Trophoblast cell (in vitro differentiated cells and primary cell): ENCODE measurements at regions not wholly inside any gene's neighbourhood (a gene's known extent, or its start where the extent isn't known, plus 50 kb on each side); places are given as distances from the start of the nearest gene placed in this dataset.
A peak's percentile ranks its signal among the peaks of the same experiment; 100 is the strongest.

Source experiments
- DNase-seq, 2 donors: peaks; one replicate each; pipeline ENCODE4 v3.0.0-alpha.2; 2016
- H2AFZ ChIP-seq: 2 replicates; pipeline ENCODE4 v1.6.1; 2013; ENCODE audit warnings: low read length, moderate library complexity, mild to moderate bottlenecking; ENCODE audit not compliant: insufficient read depth, poor library complexity
- H2AK5ac ChIP-seq: 2 replicates; pipeline ENCODE4 v1.6.1; 2013; ENCODE audit warnings: mild to moderate bottlenecking, low read length
- H2BK120ac ChIP-seq: 2 replicates; pipeline ENCODE4 v1.6.1; 2013; ENCODE audit warnings: low read length, mild to moderate bottlenecking, moderate library complexity; ENCODE audit not compliant: insufficient read depth, poor library complexity
- H2BK12ac ChIP-seq: 2 replicates; pipeline ENCODE4 v1.6.1; 2013; ENCODE audit warnings: mild to moderate bottlenecking, low read length, moderate library complexity
- H2BK5ac ChIP-seq: 2 replicates; pipeline ENCODE4 v1.6.1; 2013; ENCODE audit warnings: low read length, low read depth, moderate library complexity, mild to moderate bottlenecking; ENCODE audit not compliant: poor library complexity
- H3K14ac ChIP-seq: 2 replicates; pipeline ENCODE4 v1.6.1; 2013; ENCODE audit warnings: mild to moderate bottlenecking, low read length
- H3K18ac ChIP-seq: 2 replicates; pipeline ENCODE4 v1.6.1; 2013; ENCODE audit warnings: mild to moderate bottlenecking, low read length
- H3K23ac ChIP-seq: 2 replicates; pipeline ENCODE4 v1.6.1; 2013; ENCODE audit warnings: low read length
- H3K27ac ChIP-seq: 2 replicates; pipeline ENCODE4 v1.5.1; 2013; ENCODE audit warnings: low read depth, mild to moderate bottlenecking, inconsistent platforms, low read length, moderate library complexity
- H3K27me3 ChIP-seq: 2 replicates; pipeline ENCODE4 v1.6.1; 2013; ENCODE audit warnings: inconsistent platforms, mild to moderate bottlenecking, low read length, moderate library complexity; ENCODE audit not compliant: insufficient read depth
- H3K36me3 ChIP-seq, 2 experiments: 1 replicate in 1 of 2; 2 replicates in 1 of 2; pipeline ENCODE4 v1.6.1; 2013; ENCODE audit warnings: low read length in 2 of 2, mild to moderate bottlenecking in 2 of 2, moderate library complexity in 1 of 2; ENCODE audit not compliant: insufficient read depth in 2 of 2, control insufficient read depth in 1 of 2
- H3K4ac ChIP-seq: 2 replicates; pipeline ENCODE4 v1.6.1; 2013; ENCODE audit warnings: low read depth, mild to moderate bottlenecking, low read length, moderate library complexity
- H3K4me1 ChIP-seq, 2 experiments: 1 replicate in 1 of 2; 2 replicates in 1 of 2; pipeline ENCODE4 v1.6.1; 2013; ENCODE audit warnings: low read length in 2 of 2, mild to moderate bottlenecking in 2 of 2, moderate library complexity in 1 of 2; ENCODE audit not compliant: insufficient read depth in 2 of 2, control insufficient read depth in 1 of 2
- H3K4me2 ChIP-seq: 2 replicates; pipeline ENCODE4 v1.6.1; 2013; ENCODE audit warnings: inconsistent platforms, mild to moderate bottlenecking, low read length, moderate library complexity
- H3K4me3 ChIP-seq: 2 replicates; pipeline ENCODE4 v1.5.1; 2013; ENCODE audit warnings: mild to moderate bottlenecking, low read depth, low read length, inconsistent platforms
- H3K79me1 ChIP-seq: one replicate; pipeline ENCODE4 v1.6.1; 2013; ENCODE audit warnings: low read length
- H3K79me2 ChIP-seq: 2 replicates; pipeline ENCODE4 v1.6.1; 2013; ENCODE audit warnings: low read length, mild to moderate bottlenecking; ENCODE audit not compliant: control insufficient read depth, insufficient read depth, poor library complexity
- H3K9ac ChIP-seq: 2 replicates; pipeline ENCODE4 v1.6.1; 2013; ENCODE audit warnings: mild to moderate bottlenecking, low read length
- H3K9me3 ChIP-seq: 2 replicates; pipeline ENCODE4 v1.6.1; 2013; ENCODE audit warnings: low read depth, mild to moderate bottlenecking, control low read depth, inconsistent platforms, low read length; ENCODE audit not compliant: insufficient read depth
- H4K12ac ChIP-seq: 2 replicates; pipeline ENCODE4 v1.6.1; 2013; ENCODE audit warnings: low read depth, mild to moderate bottlenecking, low read length, moderate library complexity
- H4K8ac ChIP-seq: 2 replicates; pipeline ENCODE4 v1.6.1; 2013; ENCODE audit warnings: low read depth, mild to moderate bottlenecking, low read length, moderate library complexity
- H4K91ac ChIP-seq: one replicate; pipeline ENCODE4 v1.6.1; 2013; ENCODE audit warnings: low read depth, mild to moderate bottlenecking, low read length, moderate library complexity
- WGBS: extraction: QIAGEN DNeasy Blood & Tissue Kit; methylation state at CpG from one replicate; pipeline ENCODE4 v1.1.7; 2013; ENCODE audit warnings: missing lambda C conversion rate; ENCODE audit not compliant: insufficient read length, insufficient coverage; ENCODE audit errors: extremely low coverage; 5-methylcytosine and 5-hydroxymethylcytosine counted together

DNA sequence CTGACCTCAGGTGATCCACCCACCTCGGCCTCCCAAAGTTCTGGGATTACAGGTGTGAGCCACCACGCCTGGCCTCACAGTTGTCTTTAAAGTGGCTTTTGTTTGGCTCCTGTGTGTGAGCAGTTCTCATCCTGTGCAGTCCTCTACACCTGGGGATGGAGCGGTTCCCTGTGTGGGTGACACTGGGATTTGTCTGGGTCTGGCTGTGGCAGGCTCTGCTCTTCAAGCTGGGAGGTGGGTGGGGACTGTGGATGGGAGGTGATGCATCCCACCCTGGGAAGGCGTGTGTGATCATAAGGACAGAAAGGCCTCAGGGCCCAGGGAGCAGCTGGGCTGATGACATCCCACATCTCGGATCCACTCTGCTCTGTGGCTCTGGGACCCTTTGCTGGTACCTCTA lies 1266.8 kb downstream of the BRD1 start:
- DNase-seq: no peak
- H2BK12ac ChIP-seq: no peak overlapping the region
- no peak overlapping the region for H3K4me2 ChIP-seq
- peaks cover 2% of the 10 kb centered on the region for H3K9me3 ChIP-seq
- H3K79me2 ChIP-seq: no peaks in the 10 kb centered on the region
- H2BK5ac ChIP-seq: no peak overlapping the region
- H3K27me3 ChIP-seq: no peaks in the 10 kb centered on the region
- H3K9ac ChIP-seq: no peak overlapping the region
- no peaks in the 10 kb centered on the region for H3K4me1 ChIP-seq
- WGBS: no CpG with 5 or more reads among the region's 5 CpGs
- no peak overlapping the region for H3K14ac ChIP-seq
- no peak overlapping the region for H4K8ac ChIP-seq
- no peak overlapping the region for H3K27ac ChIP-seq
- no peak overlapping the region for H4K12ac ChIP-seq
- no peak overlapping the region for H3K4ac ChIP-seq
- no peaks in the 10 kb centered on the region for H3K36me3 ChIP-seq
- H2AFZ ChIP-seq: no peak overlapping the region
- no peak overlapping the region for H3K4me3 ChIP-seq
- H2BK120ac ChIP-seq: no peak overlapping the region
- H3K79me1 ChIP-seq: no peaks in the 10 kb centered on the region
- no peak overlapping the region for H2AK5ac ChIP-seq
- no peak overlapping the region for H4K91ac ChIP-seq
- H3K18ac ChIP-seq: no peak overlapping the region
- H3K23ac ChIP-seq: no peak overlapping the region

DNA sequence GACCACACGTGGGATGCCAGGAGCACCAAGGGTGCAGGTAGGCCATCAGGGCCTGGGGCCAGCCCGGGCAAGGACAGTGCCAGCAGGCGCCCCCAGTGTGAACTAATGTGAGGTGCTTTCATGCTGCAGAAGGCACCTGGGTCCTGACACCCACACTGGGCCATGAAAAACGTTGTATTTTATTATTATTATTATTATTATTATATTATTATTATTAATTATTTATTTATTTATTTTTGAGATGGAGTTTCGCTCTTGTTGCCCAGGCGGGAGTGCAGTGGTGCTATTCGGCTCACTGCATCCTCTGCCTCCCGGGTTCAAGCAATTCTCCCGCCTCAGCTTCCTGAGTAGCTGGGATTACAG lies 1267.3 kb downstream of the BRD1 start:
- Histone ChIP-seq H3K4me3 (no peak overlapping the region), H3K14ac (no peak overlapping the region), H3K79me1 (no peaks in the 10 kb centered on the region), H2BK120ac (no peak overlapping the region), H3K9me3 (no peaks in the 10 kb centered on the region), H4K8ac (no peak overlapping the region), H2AFZ (no peak overlapping the region), H2AK5ac (no peak overlapping the region), H3K4me2 (no peak overlapping the region), H3K27ac (no peak overlapping the region), H4K91ac (no peak overlapping the region), H2BK5ac (no peak overlapping the region), H3K4me1 (no peaks in the 10 kb centered on the region), H3K18ac (no peak overlapping the region), H3K9ac (no peak overlapping the region), H4K12ac (no peak overlapping the region), H3K4ac (no peak overlapping the region), H3K23ac (no peak overlapping the region), H3K36me3 (no peaks in the 10 kb centered on the region), H3K27me3 (no peaks in the 10 kb centered on the region), H2BK12ac (no peak overlapping the region), H3K79me2 (no peaks in the 10 kb centered on the region)
- DNase-seq: no peak
- no CpG with 5 or more reads among the region's 9 CpGs for WGBS

DNA sequence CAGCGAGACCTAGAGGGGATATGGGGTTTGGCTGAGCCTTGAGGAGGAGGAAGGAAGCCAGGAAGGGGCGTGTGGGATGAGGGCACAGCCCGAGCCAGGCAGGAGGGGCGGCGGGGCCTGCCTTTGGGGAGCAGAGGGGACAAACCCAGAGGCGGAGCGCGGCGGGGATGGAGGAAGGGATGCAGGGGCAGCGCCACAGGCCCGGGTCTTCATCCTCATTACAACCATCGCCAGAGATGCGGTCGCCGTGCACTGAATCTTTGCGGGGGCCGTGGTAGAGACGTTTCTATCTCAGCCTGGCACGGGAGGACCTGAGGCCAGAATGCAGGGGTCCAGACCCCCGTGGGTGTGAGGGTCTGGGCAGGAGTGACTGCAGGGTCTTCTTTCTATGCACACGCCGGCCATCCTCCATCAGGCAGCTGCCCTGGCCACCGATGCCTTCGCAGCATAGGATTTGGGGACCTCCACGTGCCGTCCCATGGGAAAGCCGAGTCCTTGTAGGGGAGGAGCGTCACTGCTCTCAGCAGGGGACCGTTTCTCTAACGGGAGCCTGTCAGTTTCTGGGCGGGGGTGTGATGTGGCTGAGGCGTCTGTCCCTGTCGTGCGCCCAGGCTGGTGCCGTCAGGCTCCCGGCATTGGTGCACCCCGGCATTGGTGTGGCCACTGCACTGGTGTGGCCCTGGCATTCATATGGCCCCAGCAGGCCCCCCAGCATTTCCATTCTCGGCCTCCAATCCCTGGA lies 1267.9 kb downstream of the BRD1 start:
- Histone ChIP-seq H3K4me3 (peak overlapping the region; percentile 25), H4K12ac (no peak overlapping the region)
- whole genome bisulfite sequencing: no CpG with 5 or more reads among the region's 38 CpGs

DNA sequence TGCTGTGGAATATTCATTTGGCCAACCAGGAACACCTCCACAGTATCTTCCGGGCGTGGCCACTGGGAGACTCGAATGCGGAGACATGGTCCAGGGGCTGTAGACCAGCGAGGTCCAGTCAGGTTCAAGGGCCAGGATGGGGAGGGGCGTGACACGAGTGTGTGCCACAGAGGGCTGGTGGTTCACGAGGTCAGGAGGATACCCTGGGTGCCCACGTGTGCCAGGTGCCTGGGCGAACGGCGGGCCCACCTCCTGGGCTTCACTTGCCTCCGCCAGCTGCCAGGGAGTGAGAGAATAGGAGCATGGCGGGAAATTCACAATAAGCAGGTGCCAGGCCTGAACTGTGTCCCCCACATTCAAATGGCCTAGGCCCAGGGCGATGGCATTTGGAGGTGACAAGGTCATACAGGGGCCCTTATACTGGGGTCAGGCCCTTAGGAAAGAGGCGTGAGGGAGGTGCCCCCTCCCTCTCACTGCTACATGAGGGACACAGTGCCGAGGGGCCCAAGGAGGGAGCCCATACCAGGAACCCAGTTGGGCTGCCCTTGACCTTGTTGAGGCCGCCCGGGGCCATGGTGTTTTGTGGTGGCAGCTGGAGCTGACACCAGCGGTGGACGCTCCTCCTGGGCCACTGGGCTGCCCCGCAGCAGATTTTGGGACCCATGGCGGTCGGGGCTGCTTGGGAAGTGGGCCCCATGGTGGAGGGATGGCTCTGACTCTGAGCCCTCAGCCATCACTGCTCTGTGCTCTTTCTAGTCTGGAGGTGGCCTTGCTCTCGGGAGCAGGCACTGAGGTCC lies 1268.9 kb downstream of the BRD1 start:
- no peak overlapping the region for H2BK120ac ChIP-seq
- no peak overlapping the region for H3K27ac ChIP-seq
- no peaks in the 10 kb centered on the region for H3K4me1 ChIP-seq
- H2BK12ac ChIP-seq: no peak overlapping the region
- no peaks in the 10 kb centered on the region for H3K36me3 ChIP-seq
- WGBS: no CpG with 5 or more reads among the region's 25 CpGs
- H2BK5ac ChIP-seq: no peak overlapping the region
- H3K14ac ChIP-seq: no peak overlapping the region
- H2AK5ac ChIP-seq: no peak overlapping the region
- H3K4me2 ChIP-seq: no peak overlapping the region
- H3K9me3 ChIP-seq: no peaks in the 10 kb centered on the region
- H4K8ac ChIP-seq: no peak overlapping the region
- H3K9ac ChIP-seq: no peak overlapping the region
- H2AFZ ChIP-seq: no peak overlapping the region
- no peaks in the 10 kb centered on the region for H3K27me3 ChIP-seq
- H3K4ac ChIP-seq: no peak overlapping the region
- no peak overlapping the region for H3K23ac ChIP-seq
- H3K79me2 ChIP-seq: no peaks in the 10 kb centered on the region
- H3K4me3 ChIP-seq: no peak overlapping the region
- no peaks in the 10 kb centered on the region for H3K79me1 ChIP-seq
- H3K18ac ChIP-seq: no peak overlapping the region
- no peak for DNase-seq
- no peak overlapping the region for H4K91ac ChIP-seq
- H4K12ac ChIP-seq: no peak overlapping the region

More for the DNA sequence above, 1267.9 kb downstream of the BRD1 start:
- Histone ChIP-seq H3K9me3 (no peaks in the 10 kb centered on the region), H3K4me2 (no peak overlapping the region), H2AFZ (no peak overlapping the region), H2BK5ac (no peak overlapping the region), H3K14ac (no peak overlapping the region), H4K91ac (no peak overlapping the region), H3K9ac (no peak overlapping the region), H3K79me1 (no peaks in the 10 kb centered on the region), H2AK5ac (no peak overlapping the region), H3K23ac (no peak overlapping the region), H3K79me2 (no peaks in the 10 kb centered on the region), H3K4me1 (no peaks in the 10 kb centered on the region), H4K8ac (no peak overlapping the region), H2BK120ac (no peak overlapping the region), H3K27ac (no peak overlapping the region), H3K36me3 (no peaks in the 10 kb centered on the region), H3K27me3 (no peaks in the 10 kb centered on the region), H3K4ac (no peak overlapping the region), H3K18ac (no peak overlapping the region), H2BK12ac (no peak overlapping the region)
- no peak for DNase-seq
